Epidermal melanocyte (primary cell): ENCODE measurements at regions not wholly inside any gene's neighbourhood (a gene's known extent, or its start where the extent isn't known, plus 50 kb on each side); places are given as distances from the start of the nearest gene placed in this dataset.

Experiments used
- DNase-seq: peaks from one replicate; pipeline ENCODE4 v3.0.0; 2011; ENCODE audit warnings: low spot score; ENCODE audit not compliant: insufficient read length

DNA sequence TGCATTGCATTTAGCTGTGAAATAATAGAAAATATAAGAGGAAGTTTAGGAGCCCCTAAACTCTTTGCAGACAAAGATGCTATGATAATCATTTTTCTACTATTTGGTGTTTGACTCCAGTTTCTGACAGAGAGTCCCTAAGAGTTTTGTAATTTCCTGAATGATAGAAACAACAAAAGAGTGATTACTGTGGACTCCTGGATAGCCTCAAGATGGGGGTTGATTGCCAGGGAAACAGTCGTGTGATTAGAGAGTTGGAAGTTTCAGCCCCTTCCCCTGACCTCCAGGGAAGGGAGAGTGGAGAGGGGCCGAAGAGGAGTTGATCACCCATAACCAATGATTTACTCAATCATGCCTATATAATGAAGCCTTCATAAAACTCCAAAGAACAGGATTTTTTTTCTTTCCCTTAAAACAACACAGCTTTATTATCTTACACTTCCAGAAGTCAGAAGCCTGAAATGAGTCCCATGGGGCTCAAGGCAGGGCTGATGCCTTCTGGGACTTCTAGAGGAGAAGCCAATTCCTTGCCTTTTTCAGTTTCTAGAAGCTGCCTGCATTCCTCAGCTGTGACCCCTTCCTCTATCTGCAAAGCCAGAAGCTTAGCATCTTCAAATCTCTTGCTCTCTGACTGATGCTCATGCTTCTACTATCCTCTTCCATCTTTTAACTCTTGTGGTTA is 292.3 kb upstream of the ZPLD1 start:
- no peak for DNase-seq

DNA sequence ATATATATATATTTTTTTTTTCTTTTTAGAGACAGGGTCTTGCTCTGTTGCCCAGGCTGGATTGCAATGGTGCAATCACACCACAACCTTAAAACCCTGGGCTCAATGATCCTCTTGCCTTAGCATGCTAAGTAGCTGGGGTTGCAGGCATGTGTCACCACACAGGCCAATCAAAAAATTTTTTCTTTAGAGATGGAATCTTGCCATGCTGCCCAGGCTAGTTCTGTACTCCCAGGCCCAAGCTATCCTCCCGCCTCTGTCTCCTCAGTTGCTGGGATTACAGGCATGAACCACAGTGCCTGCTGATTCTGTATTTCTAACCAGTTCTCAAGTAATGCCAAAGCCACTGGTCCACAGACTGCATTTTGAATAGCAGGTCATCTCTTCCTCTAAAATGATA is 291.3 kb upstream of the ZPLD1 start:
- no peak for DNase-seq

DNA sequence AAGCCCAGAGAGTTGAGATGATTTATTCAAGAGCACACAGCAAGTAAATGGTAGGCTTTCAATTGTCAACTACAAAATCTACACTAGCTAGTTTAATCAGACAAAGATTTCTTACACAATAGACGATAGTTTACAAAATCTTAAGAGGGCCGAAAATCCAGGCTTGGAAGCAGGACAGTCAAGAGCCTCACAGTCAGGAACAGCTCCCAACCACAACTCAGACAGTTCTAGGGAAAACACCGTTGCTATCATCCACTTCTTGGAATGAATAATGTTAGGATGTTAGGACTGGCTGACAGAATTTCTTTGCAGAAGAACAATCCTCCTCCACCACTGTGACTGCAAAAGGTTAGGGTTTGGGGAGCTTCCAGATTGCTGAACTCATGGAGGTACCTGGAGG is 290.8 kb upstream of the ZPLD1 start:
- DNase-seq, result no peak

DNA sequence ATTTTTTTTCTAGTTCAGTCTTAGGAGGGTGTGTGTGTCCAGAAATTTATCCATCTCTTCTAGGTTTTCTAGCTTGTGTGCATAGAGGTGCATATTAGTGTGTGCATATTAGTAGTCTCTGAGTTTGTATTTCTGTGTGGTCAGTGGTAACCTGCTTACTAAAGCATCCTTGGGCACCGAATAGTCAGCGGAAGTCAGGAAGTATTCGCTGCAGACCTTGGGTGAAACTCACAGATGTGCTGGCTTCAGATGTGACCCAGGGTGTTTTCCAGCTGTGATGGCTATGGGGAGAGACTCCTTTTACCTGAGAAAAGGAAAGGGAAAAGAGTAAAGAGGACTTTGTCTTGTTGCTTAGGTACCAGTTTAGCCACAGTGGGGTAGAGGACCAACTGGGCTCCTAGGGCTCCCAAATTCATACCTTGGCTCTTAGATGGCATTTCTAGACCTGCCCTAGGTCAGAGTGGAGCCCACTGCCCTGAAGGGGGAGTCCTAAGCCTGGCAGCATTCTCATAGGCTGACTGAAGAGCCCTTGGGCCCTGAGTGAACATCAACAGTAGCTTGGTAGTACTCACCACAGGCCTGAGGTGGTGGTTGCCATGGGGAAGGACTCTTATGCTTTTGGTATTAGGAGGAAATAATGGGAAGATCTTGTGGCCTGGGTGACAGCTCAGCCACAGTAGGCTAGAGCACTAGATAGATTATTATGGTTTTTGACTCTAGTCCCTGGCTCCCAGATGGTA is 286.0 kb upstream of the ZPLD1 start:
- no peak for DNase-seq

DNA sequence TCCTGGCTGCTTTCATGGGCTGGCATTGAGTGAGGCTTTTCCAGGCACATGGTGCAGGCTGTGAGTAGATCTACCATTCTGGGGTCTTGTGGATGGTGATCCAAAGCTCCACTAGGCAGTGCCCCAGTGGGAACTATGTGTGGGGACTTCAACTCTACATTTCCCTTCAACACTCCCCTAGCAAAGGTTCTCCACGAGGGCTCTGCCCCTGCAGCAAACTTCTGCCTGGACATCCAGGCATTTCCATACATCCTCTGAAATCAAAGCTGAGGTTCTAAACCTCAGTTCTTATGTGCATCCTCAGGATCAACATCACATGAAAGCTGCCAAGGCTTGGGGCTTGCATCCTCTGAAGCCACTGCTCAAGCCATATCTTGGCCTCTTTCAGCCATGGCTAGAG is 282.9 kb upstream of the ZPLD1 start:
- DNase-seq, result no peak

DNA sequence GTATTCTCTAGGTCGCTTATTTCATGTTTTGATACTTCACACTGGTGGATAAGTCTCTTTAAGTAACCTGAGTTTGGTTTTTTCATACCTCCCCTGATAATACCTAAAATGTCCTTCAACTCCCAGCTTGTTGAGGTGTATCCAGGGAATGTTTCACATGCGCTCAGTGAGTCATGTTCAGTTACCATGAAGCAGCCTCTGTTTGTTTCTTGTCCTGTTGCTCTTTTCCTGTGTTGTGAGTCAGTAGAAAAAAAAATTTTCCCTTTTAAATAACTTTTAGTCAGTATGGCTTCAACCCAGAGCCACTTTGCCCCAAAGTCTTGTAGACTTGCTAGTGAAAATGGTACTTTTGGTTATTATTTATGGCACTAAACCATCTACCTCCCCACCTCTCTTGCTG is 278.4 kb upstream of the ZPLD1 start:
- DNase-seq, result no peak

DNA sequence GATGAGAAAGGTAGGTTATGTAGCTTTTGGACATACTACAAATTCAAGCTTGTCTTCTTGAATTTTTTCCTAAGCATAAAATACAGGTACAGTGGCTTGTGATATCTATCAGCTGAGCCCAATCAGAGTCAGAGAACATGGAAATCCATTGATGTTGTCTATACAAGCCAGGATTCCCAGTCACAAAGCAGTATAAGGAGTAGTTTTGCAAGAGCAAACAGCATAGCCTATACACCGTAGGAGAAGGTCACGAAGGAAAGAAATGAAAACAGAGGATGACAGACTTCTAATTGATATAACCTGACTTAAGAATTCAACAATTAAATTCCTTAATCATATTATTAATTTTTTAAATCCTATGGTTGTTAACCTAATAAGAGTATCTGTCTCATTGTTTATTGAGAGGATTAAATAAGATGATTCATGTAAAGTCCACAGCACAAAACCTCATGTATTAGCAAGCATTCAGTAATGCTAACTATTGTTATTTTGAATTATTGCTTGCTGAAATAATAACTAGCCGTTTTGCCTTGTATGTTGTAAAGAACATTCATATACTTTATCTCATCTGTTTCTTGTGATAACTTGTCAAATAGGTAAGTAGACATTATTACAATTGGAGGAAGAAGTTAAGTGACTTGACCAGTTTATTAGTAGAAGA is 276.6 kb upstream of the ZPLD1 start:
- DNase-seq, result no peak

DNA sequence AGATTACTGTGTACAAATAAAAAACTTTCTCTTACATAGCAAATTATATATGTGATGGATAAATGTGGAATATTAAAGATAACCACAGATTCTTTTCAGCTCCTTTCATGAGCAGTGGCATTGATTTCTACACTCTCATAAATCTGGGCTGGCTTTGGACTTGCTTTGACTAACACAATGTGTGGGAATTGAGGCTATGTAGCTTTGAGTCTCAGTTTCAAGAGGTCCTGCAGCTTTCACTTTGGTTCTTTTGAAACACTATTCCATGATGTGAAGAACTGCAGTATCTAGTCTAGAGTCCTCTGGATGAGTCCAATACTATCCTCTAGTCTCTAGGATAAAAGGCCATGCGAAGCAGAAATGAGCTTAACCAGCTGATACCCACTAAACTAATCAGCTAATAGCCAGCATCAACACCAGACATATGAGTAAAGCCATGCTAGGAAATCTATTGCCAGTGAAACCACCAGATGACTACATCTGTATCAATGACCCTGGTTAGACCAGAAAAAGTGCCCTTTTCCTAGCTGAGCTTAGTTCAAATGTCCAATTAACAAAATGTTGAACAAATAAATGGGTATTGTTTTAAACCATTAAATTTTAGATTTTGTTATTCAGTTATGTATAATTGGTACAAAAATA is 274.9 kb upstream of the ZPLD1 start:
- no peak for DNase-seq

DNA sequence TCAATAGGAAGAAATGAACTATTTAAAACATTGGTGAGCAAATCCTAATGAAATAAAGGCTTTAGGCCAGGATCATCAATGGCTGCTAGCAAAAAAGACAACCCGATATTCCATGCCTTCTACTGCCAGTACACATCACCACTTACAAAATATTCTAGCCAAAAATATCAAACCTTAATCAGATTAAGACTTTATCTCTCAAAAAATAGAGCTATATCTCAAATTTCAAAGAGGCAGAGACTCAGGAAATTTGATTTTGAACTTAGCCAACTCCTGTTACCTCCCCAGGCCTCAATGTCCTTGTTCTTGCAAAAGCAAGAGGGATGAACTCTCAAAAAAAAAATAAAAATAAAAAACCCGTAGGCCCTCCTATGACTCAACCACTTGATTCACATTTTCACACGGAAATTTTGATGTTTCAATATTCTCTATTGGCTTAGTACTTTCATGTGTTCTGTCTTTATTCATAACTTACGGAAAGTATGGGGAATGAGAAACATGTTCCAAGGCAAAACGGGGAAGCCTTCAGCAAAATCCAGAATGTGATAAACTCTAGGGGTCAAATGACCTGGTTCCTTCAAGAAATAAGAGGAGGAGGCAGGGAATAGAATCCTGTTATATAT is 273.3 kb upstream of the ZPLD1 start:
- DNase-seq, result no peak

DNA sequence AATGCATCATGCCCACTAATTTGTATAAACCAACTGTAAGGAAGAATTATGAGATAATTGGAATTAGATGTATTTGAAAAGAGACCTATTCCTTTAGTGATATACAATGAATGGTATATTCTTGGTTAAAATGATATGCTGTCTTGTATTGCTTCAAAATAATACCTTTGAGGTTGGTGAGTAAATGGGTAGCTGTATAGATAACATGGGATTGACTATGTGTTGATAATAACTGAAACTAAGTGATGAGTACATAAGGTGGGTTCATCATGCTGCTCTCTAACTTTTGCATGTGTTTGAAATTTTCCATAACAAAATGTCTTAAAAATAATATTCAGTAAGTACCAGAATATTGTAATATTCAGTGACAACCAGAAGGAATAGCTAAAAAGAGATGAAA is 272.6 kb upstream of the ZPLD1 start:
- DNase-seq, result no peak

DNA sequence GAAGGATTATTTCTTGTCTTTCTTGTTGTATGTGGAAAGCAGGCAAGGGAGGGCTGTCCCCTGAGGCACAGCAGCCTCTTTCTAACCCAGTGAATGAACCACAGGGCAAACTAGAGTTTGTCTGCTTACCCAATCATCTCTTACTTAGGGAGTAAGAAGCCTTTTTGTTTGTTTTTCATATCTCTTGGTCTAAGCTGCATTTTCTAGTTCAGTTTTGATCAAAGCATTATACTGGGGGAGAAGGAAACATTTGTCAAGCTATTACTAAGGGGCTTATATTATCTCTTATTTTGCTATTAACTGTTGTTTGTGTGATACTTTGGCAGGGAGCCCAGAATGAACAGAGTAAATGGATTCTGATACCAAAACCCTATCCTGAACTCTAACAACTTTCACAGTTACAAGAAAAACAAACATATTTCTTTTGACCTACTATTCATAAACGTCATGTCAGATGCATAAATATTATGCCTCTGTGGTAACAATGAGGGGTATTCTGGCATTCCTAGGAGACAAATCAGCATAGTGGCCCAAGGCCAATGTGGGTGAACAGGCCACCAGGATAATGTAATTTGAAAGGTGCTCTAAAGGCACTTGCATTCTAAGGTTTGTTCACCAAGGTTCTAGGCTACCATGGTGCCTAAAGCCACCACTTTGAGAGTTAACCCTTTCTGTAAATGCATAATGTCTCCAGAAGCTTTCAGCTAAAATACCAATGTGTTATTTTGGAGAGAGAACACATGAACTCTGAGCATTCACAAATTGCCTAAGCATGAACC is 271.6 kb upstream of the ZPLD1 start:
- peak; percentile 25 for DNase-seq

DNA sequence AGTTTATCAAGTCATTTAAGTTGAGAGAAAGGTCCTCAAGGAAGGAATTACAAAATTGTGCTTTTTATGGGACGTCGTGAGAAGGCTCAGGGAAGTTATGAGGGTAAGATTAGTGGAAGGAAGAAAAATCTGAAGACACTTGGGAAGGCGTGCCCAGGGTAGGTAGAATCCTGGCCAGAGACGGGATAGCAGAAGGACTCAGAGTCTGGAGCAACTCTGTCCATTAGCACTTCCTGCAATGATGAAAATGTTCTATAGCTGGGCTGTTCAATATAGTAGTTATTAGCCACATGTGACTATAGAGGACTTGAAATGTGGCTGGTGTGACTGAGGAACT is 271.0 kb upstream of the ZPLD1 start:
- DNase-seq, result no peak

DNA sequence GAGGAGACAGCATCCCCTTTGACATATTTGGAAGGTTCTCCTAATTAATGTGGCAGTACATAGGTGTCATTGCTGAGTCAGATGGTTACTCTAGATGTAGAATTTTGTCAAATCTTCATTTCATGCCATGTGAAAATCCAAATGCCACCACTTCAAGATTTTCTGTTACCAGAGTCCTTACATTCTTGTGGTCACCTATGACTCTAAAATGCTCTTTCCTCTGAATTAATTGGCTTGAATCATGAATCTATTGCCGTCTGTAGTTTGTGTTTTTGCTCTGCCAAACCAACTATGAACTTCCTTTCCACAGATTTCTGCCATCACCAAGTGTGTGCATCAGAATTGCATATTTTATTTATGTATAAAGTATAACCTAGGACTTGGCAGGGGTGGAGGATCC is 269.4 kb upstream of the ZPLD1 start:
- DNase-seq, result no peak

DNA sequence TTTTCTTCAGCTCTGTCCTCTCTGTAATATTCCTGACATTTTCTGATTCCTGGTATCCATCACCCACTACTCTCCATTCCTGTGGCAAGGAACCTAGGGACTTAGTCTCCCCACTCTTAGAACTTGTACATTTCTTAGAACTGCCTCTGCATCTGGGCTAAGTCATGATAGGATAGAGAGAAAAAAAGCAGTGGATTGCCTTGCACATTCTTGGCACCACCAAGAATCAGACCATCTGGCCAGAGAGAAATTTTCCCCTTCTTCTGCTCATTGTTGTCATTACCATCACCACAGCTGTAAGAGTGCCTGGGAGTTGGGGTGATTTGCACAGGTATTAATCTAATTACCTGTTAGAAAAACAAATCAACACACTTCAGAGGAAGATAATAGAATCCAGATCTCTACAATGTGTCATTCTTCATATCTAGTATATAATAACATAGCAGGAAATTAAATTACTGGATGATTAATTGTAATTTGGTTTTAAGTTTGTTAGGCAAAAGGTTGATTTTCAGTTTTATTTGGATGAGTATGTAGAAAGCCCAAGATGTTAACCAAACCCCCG is 264.8 kb upstream of the ZPLD1 start:
- no peak for DNase-seq

DNA sequence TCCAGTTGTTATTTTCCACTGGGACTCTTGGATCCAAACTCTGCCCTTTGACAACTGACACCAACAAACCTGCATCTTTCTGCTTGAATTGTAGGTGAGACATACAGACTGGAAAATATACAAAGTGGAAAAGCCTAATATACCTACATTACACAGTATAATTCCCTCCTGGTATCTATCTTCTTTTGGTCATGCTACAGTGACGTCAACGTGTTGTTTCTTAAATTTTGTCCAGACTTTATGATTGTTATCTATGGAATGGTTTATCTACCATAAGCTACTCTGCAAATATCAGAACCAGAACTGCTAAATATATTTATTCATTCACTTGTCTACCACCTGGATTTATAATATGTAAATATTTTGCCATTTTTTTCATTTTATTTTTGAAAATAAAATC is 264.3 kb upstream of the ZPLD1 start:
- DNase-seq, result no peak

DNA sequence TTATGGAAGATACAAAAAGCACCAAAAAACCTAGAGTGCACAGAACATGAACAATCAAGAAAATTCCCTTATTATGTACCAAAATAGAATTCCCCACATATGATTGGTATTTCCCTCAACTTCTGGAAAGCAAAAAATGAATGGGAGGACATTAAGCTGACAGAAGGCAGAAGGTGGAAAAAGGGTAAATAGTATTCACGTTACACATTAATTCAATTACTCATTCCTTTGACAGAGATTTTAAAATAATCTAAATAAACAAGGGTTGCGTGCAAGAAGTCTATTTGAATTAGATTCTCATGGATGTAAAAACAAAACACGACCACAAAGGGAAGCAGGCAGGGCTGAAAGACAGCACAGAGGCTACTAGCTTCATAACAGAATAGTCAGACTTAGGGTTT is 260.5 kb upstream of the ZPLD1 start:
- no peak for DNase-seq

DNA sequence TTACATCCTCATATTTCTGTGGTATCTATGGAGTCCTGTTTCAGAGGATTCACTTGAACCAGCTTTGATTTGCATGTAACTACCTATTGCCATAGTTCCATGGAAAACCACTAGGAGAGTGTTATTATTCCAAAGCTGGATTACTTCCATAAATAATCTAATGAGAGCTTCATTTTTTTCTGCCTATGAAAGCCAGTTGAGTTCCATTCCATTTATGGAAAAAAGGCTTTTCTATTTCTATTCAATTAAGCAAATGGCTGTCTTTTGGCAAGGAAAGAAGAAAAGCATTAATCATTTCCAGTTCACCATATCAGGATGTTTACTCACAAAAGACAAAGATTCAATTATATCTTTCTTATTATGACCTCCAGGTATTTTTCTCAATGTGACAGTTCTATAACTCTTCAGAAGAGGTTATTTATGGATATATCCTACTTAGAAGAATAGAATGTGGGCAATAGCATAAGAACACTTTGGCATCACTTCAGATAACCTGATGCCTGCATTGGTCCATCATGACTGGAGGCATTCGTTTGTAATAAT is 259.9 kb upstream of the ZPLD1 start:
- DNase-seq, result no peak

DNA sequence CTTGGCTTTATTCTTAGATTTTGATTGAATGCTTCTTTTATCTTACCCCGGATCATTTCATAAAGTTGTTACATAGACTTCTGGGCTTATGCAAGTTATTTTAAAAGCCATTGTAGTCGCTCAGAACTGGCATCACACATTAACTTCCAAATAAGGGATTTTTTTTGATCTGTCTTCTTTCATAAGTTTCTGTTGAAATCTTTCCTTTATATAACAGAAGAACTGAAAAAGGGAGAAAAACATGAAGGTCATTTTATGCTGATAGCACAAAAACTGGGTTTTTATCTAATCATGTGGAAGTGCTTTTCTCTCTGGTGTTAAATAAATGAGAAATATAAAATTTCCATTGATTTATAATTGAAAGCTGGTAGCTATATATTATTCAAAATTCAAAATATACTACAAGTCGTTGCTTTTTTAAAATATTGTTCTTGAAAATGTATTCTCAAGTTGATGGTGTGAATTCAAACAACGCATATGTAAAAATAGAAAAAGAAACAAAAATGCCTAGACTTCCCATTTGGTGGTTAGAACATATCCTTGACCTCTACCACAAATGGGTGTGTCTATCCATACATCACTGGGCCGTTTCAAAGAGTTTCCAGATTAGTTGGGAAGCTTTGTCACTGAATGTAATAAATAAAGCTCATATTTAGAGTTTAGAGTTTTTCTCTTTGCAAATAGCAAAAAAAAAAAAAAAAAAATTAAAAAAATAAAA is 258.3 kb upstream of the ZPLD1 start:
- DNase-seq, result no peak

DNA sequence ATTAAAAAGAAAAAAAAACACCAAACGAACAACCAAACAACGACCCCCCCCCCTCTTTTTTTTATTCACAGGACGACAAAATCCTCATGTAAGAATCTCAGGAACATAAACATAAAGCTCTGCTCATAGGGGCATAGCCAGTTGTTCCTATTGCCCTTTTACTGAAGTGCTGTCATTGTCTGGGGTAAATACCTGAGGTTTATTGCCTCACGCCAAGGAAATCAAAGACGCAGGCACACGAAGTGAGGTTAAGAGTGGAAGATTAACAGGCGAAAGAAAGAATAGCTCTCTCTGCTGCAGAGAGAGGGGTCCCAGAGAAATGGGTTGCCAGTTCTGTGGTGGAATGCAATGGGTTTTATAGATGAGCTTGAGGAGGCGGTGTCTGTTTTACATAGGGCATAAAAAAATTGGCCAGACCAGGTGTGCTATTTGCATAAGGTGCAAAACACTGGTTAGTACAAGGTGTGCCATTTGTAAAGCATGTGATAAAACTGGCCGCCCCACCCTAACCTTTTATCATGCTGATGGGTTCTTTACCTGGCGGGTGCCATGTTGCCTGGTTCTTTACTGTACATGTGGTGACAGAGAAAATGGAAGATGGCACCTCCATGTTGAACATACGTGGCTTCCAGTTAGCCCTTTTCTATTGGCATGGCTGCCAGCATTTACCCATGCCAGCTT is 257.6 kb upstream of the ZPLD1 start:
- no peak for DNase-seq
